DND-41 (cell line): ENCODE measurements at regions not wholly inside any gene's neighbourhood (a gene's known extent, or its start where the extent isn't known, plus 50 kb on each side); places are given as distances from the start of the nearest gene placed in this dataset.

Experiments used
- CTCF ChIP-seq: IDR thresholded peaks from 2 replicates; pipeline ENCODE4 v1.5.1; 2012; ENCODE audit warnings: borderline replicate concordance, low read length, moderate library complexity, mild to moderate bottlenecking; ENCODE audit not compliant: poor library complexity, severe bottlenecking; ENCODE audit errors: extremely low read depth
- EZH2 ChIP-seq: IDR thresholded peaks from 3 replicates; pipeline ENCODE4 v1.6.1; 2012; ENCODE audit warnings: borderline replicate concordance, low read depth, mild to moderate bottlenecking, moderate library complexity, low read length, inconsistent platforms; ENCODE audit not compliant: severe bottlenecking

GRCh38 chr7:155360495-155361345 lies 63.0 kb downstream of the INSIG1 start:
- TF ChIP-seq CTCF (no peak), EZH2 (no peak)
